Mesothelial cell of epicardium (in vitro differentiated cells): ENCODE measurements at regions not wholly inside any gene's neighbourhood (a gene's known extent, or its start where the extent isn't known, plus 50 kb on each side); places are given as distances from the start of the nearest gene placed in this dataset.
"Not testable (repeated sequence)": the region's sequence is repeated elsewhere in the genome, so short reads cannot be mapped to it uniquely, and the experiment has no call there.

Experiments
- DNase-seq, 2 experiments: peaks; one replicate each; pipeline ENCODE4 v3.0.0; 2021; ENCODE audit warnings: low spot score in 2 of 2; ENCODE audit not compliant: unreplicated experiment in 2 of 2
- H3K27ac Mint-ChIP-seq: 2 replicates; pipeline ENCODE4 v1.8.0; 2021; ENCODE audit warnings: mixed read lengths
- H3K27me3 Mint-ChIP-seq: 2 replicates; pipeline ENCODE4 v1.8.0; 2021; ENCODE audit warnings: low read depth, mixed read lengths
- H3K36me3 Mint-ChIP-seq: 2 replicates; pipeline ENCODE4 v1.8.0; 2021; ENCODE audit warnings: mixed read lengths
- H3K4me1 Mint-ChIP-seq: 2 replicates; pipeline ENCODE4 v1.8.0; 2021; ENCODE audit warnings: mixed read lengths
- H3K4me3 Mint-ChIP-seq: 2 replicates; pipeline ENCODE4 v1.8.0; 2021; ENCODE audit warnings: mild to moderate bottlenecking, moderate library complexity, mixed read lengths
- H3K9me3 Mint-ChIP-seq: 2 replicates; pipeline ENCODE4 v1.8.0; 2021; ENCODE audit warnings: mixed read lengths
- TF ChIP-seq, protein P1 (sequence below): fragments of 200-600 bp; sonication (generic); IDR thresholded peaks from one replicate; pipeline ENCODE4 v1.5.0; 2021; ENCODE audit warnings: antibody characterized with exemption; ENCODE audit not compliant: unreplicated experiment

- no peak for DNase-seq
- H3K4me1 Mint-ChIP-seq, result peaks cover 12% of the 10 kb centered on the region
- H3K9me3 Mint-ChIP-seq, result no peaks in the 10 kb centered on the region
These were observed 55.4 kb upstream of the PAX8 start for GRCh38 chr2:113334147-113334546.

GRCh38 chr2:113333735-113334134, 55.0 kb upstream of the PAX8 start:
- peaks cover 17% of the 10 kb centered on the region for H3K27me3 Mint-ChIP-seq
- peaks cover 16% of the 10 kb centered on the region for H3K4me1 Mint-ChIP-seq
- not testable (repeated sequence) for DNase-seq, H3K27ac Mint-ChIP-seq, H3K4me3 Mint-ChIP-seq, H3K9me3 Mint-ChIP-seq, H3K36me3 Mint-ChIP-seq

More at GRCh38 chr2:113334147-113334546, 55.4 kb upstream of the PAX8 start:
- Mint-ChIP-seq H3K36me3 (no peaks in the 10 kb centered on the region), H3K27me3 (peaks cover 17% of the 10 kb centered on the region), H3K27ac (no peak overlapping the region), H3K4me3 (no peak overlapping the region)
- TF ChIP-seq, protein P1, sequence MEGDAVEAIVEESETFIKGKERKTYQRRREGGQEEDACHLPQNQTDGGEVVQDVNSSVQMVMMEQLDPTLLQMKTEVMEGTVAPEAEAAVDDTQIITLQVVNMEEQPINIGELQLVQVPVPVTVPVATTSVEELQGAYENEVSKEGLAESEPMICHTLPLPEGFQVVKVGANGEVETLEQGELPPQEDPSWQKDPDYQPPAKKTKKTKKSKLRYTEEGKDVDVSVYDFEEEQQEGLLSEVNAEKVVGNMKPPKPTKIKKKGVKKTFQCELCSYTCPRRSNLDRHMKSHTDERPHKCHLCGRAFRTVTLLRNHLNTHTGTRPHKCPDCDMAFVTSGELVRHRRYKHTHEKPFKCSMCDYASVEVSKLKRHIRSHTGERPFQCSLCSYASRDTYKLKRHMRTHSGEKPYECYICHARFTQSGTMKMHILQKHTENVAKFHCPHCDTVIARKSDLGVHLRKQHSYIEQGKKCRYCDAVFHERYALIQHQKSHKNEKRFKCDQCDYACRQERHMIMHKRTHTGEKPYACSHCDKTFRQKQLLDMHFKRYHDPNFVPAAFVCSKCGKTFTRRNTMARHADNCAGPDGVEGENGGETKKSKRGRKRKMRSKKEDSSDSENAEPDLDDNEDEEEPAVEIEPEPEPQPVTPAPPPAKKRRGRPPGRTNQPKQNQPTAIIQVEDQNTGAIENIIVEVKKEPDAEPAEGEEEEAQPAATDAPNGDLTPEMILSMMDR, result no peak

DNA sequence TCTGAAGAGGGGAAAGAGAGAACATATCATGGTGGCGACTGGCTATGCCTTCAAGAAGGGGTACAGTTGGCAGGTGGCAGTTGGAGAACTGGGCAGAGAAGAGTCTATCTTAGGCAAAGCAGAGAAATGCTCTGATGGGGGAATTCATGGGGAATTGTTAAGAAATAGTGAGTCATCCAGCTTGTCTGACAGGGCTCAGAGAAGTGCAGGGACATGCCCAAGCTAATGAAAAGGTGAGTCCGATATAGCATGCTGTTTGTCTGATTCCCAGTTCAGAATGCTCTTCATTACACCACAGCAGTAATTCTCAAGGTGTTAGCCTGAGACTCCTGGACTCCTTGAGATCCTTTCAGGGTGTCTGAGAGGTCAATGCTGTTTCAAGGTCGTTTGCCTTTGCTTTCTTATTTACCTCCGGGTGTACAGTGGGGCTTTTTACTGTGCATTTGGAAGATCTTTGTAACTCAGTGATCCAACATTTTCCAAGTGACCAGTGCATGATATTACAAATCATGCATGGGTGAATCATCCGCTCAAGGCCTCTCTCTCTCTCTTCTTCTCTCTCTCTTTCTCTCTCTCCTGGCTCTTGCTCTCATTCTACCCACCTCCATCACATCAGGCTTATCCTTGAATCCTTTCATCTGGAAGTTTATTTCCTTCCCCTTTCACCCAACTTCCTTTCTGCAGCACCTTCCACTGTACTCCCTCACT, 51.5 kb upstream of the PAX8 start:
- not testable (repeated sequence) for H3K36me3 Mint-ChIP-seq, DNase-seq, H3K4me3 Mint-ChIP-seq, H3K27ac Mint-ChIP-seq, H3K9me3 Mint-ChIP-seq
- Mint-ChIP-seq H3K4me1 (peaks cover 28% of the 10 kb centered on the region), H3K27me3 (peaks cover 14% of the 10 kb centered on the region)

GRCh38 chr2:113328973-113329372, 50.3 kb upstream of the PAX8 start:
- Mint-ChIP-seq H3K4me1 (peaks cover 36% of the 10 kb centered on the region), H3K27me3 (peaks cover 10% of the 10 kb centered on the region)
- not testable (repeated sequence) for H3K27ac Mint-ChIP-seq, H3K36me3 Mint-ChIP-seq, DNase-seq, H3K9me3 Mint-ChIP-seq, H3K4me3 Mint-ChIP-seq

DNA sequence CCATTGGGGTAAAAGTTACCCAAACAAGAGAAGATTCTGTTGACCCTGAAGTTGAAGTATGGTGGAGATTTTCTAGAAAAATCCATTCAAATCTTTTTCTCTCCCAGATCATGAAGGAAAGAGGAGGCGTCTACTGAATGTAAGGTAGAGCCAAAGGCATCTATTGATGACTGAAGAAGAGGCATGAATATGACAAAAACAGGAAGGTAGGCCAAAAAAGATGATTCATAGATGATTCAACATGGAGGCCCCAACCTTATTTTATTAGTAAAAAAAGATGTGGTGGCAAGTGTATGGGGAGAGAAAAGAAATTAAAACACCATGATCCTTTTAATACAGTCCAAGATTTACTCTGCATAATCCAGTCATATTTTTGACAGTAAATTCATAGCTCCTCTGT, 49.9 kb upstream of the PAX8 start:
- peaks cover 36% of the 10 kb centered on the region for H3K4me1 Mint-ChIP-seq
- H3K4me3 Mint-ChIP-seq, H3K9me3 Mint-ChIP-seq, H3K36me3 Mint-ChIP-seq, DNase-seq, H3K27ac Mint-ChIP-seq: not testable (repeated sequence)
- peaks cover 10% of the 10 kb centered on the region for H3K27me3 Mint-ChIP-seq
